CD4-positive, alpha-beta T cell treated with Interleukin-15 for 4 hours (primary cell): ENCODE measurements at regions not wholly inside any gene's neighbourhood (a gene's known extent, or its start where the extent isn't known, plus 50 kb on each side); places are given as distances from the start of the nearest gene placed in this dataset.
"Not testable (repeated sequence)": the region's sequence is repeated elsewhere in the genome, so short reads cannot be mapped to it uniquely, and the experiment has no call there.

Experiments used
- DNase-seq: peaks from one replicate; pipeline ENCODE4 v3.0.0-alpha.2; 2020; ENCODE audit warnings: low spot score

DNA sequence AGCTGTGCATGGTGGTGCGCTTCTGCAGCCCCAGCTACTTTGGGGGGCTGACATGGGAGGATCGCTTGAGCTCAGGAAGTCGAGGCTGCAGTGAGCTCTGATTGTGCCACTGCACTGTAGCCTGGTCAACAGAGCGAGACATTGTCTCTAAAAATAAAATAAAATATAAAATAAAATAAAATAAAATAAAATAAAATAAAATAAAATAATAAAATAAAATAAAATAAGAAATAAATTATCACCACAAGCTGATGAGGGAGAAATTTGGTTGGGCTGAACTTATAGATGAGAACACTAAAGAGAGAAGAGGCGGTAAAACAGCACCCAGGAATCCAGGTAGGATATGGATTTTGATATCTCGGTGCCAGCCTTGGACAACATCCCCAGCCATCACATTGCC lies 933.7 kb downstream of the NLGN4X start:
- DNase-seq, result no peak

- no peak for DNase-seq
These were observed 938.0 kb downstream of the NLGN4X start for GRCh38 chrX:5290635-5291034.

DNA sequence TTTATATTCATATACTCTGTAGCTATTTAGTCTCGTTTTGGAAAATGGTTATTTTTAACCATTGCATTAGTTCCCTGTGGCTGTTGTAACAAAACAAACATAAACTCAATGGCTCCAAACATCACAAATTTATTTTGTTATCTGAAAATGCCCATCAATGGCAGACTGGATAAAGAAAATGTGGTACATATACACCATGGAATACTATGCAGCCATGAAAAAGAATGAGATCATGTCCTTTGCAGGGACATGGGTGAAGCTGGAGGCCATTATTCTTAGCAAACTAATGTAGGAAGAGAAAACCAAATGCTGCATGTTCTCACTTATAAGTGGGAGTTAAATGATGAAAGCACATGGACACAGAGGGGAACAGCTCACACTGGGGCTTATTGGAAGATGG lies 938.7 kb downstream of the NLGN4X start:
- not testable (repeated sequence) for DNase-seq

DNA sequence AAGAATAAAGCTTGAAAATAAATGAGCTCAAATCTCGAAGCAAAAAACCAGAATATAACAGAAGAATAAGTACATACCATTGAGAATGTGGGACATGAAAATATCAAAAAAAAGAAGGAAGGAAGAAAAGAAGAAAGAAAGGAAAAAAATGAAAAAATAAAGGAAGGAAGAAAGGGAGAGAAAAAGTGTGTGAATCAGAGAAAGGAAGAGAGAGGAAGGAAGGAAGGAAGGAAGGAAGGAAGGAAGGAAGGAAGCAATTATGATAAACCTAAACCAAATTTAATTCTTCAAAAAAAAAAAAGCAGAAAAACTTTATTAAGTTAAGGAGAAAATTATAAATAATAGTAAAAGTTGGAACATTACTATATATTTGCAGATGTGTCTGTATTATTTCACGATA lies 949.8 kb downstream of the NLGN4X start:
- no peak for DNase-seq

- no peak for DNase-seq
These were observed 963.3 kb downstream of the NLGN4X start for GRCh38 chrX:5265324-5265850.

DNA sequence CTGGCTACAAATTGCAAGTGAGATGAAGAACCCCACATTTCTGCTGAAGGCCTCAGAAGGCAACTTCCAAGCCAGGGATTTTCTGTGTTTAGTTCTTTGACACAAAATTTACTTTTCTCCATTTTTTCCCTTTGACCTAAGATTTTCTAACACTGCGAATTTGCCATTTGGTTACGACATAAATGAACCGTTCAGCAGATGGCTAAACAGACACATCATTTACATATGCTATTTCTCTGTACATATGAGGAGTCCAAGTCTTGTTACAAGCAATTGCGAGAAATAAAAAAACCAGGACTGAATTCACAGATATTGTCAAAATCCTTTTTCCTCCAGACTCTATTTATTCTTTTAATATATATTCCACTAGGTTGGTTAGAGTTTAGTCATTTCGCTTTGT lies 978.6 kb downstream of the NLGN4X start:
- no peak for DNase-seq

- no peak for DNase-seq
These were observed 986.4 kb downstream of the NLGN4X start for GRCh38 chrX:5242091-5242790.

- no peak for DNase-seq
These were observed 991.9 kb downstream of the NLGN4X start for GRCh38 chrX:5236749-5237148.

GRCh38 chrX:5236096-5236495 lies 992.6 kb downstream of the NLGN4X start:
- DNase-seq, result no peak

GRCh38 chrX:5233830-5234229 lies 994.8 kb downstream of the NLGN4X start:
- DNase-seq, result no peak

DNA sequence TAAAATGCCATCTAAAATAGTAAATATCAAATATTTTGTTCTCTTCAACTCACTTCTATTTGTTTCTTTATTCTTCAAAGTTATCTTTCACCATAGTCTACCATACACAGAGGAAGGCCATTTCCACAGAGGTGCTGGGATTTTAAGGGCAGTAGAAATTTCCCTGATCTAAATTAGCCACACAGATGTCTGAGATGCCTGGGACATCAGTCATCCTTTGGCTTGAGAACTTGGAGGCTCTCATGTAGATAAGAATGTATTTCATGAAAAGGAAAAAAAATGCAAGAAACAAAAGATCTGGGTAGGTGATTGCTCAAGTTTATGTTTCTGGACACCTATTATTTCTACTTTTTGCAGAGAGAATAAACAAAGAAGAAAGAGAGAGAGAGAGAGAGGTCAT lies 1008.2 kb downstream of the NLGN4X start:
- DNase-seq, result no peak

DNA sequence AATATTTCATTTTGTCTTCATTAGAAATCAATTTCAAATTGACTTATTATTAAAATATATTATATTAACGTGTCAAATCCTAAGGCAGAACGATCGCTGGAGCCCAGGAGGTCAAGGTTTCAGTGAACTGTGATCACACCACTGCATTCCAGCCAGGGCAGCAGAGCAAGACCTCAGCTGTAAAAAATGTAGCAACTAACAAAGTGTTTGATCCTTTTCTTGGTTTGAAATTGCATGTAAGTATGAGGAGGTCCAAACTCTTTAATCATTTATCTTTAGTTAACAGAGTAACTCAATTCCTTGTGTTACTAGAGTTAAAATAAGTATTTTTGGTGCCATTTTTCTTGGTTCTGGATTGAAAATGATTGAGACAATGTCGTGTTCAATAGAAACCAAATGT lies 1033.9 kb downstream of the NLGN4X start:
- DNase-seq, result no peak

- no peak for DNase-seq
These were observed 1048.4 kb downstream of the NLGN4X start for GRCh38 chrX:5180135-5180741.

DNA sequence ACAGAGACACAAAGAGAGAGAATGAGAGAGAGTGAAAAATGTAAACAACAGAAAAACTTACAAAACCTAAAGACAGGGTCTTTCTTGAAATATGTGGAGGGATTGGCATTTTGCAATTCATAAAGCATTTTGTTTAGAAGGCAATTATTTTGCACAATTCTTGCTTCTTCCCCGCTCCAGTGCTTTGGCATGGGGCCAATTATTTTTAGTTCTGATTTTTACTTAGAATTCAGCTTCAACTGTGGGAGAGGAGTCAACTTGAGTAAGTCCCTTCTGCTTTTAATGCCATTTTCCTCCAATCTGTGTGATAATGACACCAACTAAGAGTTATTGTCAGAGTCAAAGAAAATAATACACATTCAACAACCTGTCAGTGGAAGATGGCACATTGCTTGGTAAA lies 1051.9 kb downstream of the NLGN4X start:
- no peak for DNase-seq

- no peak for DNase-seq
These were observed 1065.0 kb downstream of the NLGN4X start for GRCh38 chrX:5163663-5164062.

DNA sequence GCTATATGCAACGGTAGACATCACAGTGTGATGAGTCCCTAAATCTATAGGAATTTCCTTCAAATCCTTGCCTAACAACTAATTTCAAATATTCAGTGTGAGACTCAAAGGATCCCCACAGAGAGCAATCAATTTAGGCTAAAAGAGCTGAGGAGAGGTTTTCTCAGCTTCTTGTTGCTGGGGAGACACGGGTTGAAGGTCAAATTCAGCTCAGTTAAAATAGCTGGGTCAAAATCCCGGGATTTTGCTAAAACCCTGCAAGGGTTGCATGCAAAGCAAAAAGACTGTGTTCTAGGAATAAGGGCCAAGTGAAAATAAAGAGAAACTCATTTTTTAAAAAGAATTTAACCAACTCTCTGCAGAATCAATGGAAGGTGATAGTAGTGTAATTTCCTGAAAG lies 1073.4 kb downstream of the NLGN4X start:
- no peak for DNase-seq

DNA sequence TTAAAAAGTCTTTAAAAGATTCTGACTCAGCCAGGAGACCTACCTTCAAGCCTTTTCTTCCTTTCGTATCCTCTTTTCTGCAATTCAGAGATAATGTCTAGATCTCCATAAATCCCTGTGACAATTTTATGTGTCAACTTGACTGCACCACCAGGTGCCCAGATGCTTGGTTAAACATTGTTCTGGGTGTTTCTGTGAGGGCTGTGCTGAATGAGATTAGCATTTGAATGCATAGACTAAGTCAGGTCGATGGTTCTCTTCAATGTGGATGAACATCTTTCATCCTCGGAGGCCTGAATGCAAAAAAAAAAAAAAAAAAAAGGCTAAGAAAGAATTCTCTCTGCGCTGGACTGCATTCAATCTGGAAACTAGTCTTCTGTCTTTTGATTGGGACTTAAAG lies 1082.7 kb downstream of the NLGN4X start:
- no peak for DNase-seq

- no peak for DNase-seq
These were observed 1086.0 kb downstream of the NLGN4X start for GRCh38 chrX:5142644-5143043.

GRCh38 chrX:5122181-5122678 lies 1106.4 kb downstream of the NLGN4X start:
- DNase-seq, result no peak

DNA sequence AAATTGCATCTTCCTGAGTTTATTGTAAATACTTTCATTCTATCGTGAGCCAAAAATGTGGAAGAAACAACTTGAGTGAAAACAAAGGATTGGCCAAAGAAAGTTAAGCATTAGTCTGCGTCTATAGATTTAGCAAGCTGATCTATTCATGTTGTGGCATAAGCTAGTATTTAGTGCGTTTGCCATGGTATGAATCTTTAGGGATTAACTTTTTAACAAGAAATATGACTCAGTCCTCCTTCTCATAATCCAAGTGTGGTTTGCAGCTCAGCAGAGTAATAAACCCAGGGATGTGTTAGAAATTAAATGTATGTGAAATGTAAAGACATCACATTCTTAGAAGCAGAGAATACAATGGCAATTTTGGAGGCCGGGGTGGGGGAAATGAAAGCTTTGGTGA lies 1110.9 kb downstream of the NLGN4X start:
- no peak for DNase-seq

DNA sequence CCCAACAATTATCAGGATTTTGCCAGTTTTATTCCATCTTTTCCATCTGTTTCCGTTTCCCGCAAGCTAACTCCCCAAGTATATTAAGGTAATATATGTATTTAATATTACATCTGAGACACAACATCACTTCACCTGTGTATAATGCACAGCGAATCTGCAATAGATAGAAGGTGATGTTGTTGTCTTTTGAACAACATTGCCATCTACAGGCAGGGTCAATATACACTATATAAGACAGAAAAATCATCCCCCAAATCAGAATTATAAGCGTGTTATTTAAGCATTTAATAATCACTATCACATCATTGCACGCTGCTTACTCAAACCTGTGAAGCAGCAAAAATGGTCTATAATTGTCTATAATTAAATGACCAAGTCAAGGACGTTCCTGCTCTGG lies 1115.5 kb downstream of the NLGN4X start:
- DNase-seq, result no peak

- DNase-seq, result no peak
These were observed 1128.7 kb downstream of the NLGN4X start for GRCh38 chrX:5100004-5100403.

DNA sequence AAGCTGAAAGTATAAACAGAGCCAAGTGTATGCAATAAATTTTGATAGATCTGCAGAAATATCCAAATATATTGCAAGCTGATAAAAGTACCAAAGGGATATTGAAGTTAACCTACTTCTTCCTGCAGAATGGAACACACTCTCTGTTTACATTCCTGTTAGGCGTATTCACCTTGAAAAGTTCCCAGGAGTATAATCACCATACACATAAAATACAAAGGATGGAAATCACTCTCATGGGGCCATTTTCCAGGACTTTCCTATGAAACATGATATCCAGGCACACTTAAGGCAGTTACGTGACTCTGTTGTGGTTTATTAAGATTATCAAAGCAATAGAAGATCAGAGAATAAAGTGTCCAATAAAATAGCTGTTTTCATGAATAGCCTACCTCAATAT lies 1142.3 kb downstream of the NLGN4X start:
- DNase-seq, result no peak

DNA sequence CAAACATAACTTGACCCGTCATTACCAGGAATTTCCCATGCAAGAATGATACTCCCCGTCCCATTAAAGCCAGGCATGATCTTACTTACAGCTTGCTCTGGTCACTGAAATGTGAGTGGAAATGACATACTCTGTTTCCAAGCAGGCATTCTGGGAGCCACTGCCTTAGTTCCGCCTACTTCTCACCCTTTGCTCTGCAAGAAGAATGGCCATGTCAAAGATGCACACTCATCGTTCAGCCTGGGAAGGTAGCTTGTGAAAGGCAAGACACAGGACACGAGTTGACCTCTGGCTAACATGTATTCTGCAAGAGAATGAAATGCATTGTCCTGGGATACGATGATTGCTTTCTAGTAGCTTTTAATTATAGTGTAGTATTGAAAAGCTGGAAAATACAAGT lies 1144.4 kb downstream of the NLGN4X start:
- DNase-seq, result no peak
